MM.1S (cell line): ENCODE measurements at regions not wholly inside any gene's neighbourhood (a gene's known extent, or its start where the extent isn't known, plus 50 kb on each side); places are given as distances from the start of the nearest gene placed in this dataset.

Source experiments
- DNase-seq: peaks from one replicate; pipeline ENCODE4 v3.0.0-alpha.2; 2015
- H2AFZ ChIP-seq: fragments of 300-600 bp; sonication (generic); 2 replicates; pipeline ENCODE4 v1.6.0; 2016; ENCODE audit warnings: antibody characterized with exemption, low read length
- H3F3A ChIP-seq: fragments of 300-600 bp; sonication (generic); 2 replicates; pipeline ENCODE4 v1.6.1; 2016; ENCODE audit warnings: mild to moderate bottlenecking, antibody characterized with exemption, low read length, moderate library complexity, mixed read lengths; ENCODE audit not compliant: insufficient read depth
- H3K27ac ChIP-seq: fragments of 300-600 bp; sonication (generic); 2 replicates; pipeline ENCODE4 v1.5.1; 2016; ENCODE audit warnings: mild to moderate bottlenecking, low read length
- H3K27me3 ChIP-seq: fragments of 300-600 bp; sonication (generic); replicated peaks from 2 replicates; pipeline ENCODE4 v1.6.0; 2016; ENCODE audit warnings: low read length; ENCODE audit not compliant: insufficient read depth
- H3K36me3 ChIP-seq: fragments of 300-600 bp; sonication (generic); replicated peaks from 2 replicates; pipeline ENCODE4 v1.6.1; 2016; ENCODE audit warnings: mild to moderate bottlenecking, low read length, mixed read lengths; ENCODE audit not compliant: insufficient read depth
- H3K4me1 ChIP-seq: fragments of 300-600 bp; sonication (generic); 2 replicates; pipeline ENCODE4 v1.6.1; 2016; ENCODE audit warnings: low read length, mixed read lengths
- H3K4me2 ChIP-seq: fragments of 300-600 bp; sonication (generic); 2 replicates; pipeline ENCODE4 v1.6.0; 2016; ENCODE audit warnings: low read depth, low read length
- H3K4me3 ChIP-seq: fragments of 300-600 bp; sonication (generic); 2 replicates; pipeline ENCODE4 v1.5.1; 2016; ENCODE audit warnings: low read length, mixed read lengths
- H3K79me2 ChIP-seq: fragments of 300-600 bp; sonication (generic); 2 replicates; pipeline ENCODE4 v1.6.1; 2016; ENCODE audit warnings: mixed run types, low read length, mixed read lengths
- H3K9ac ChIP-seq: fragments of 300-600 bp; sonication (generic); 2 replicates; pipeline ENCODE4 v1.6.1; 2016; ENCODE audit warnings: low read length, mixed read lengths
- H3K9me2 ChIP-seq: fragments of 300-600 bp; sonication (generic); replicated peaks from 2 replicates; pipeline ENCODE4 v1.6.1; 2016; ENCODE audit warnings: mild to moderate bottlenecking, low read length, mixed read lengths; ENCODE audit not compliant: insufficient read depth
- H3K9me3 ChIP-seq: fragments of 300-600 bp; sonication (generic); replicated peaks from 2 replicates; pipeline ENCODE4 v1.6.1; 2016; ENCODE audit warnings: mild to moderate bottlenecking, low read length, mixed read lengths; ENCODE audit not compliant: insufficient read depth
- H4K20me1 ChIP-seq: fragments of 300-600 bp; sonication (generic); 2 replicates; pipeline ENCODE4 v1.6.1; 2016; ENCODE audit warnings: mild to moderate bottlenecking, low read length, moderate library complexity, mixed read lengths; ENCODE audit not compliant: insufficient read depth
- EZH2 ChIP-seq: fragments of 300-600 bp; sonication (generic); optimal IDR thresholded peaks from 2 replicates; pipeline ENCODE3; 2017; ENCODE audit warnings: low read depth, mild to moderate bottlenecking, antibody characterized with exemption, low read length, mixed read lengths
- EZH2phosphoT487 ChIP-seq: fragments of 300-600 bp; sonication (generic); IDR thresholded peaks from 2 replicates; pipeline ENCODE4 v1.6.1; 2018; ENCODE audit warnings: antibody characterized with exemption, low read length
- TF ChIP-seq, protein P1 (sequence below): fragments of 300-600 bp; sonication (generic); IDR thresholded peaks from 2 replicates; pipeline ENCODE4 v1.5.1; 2016; ENCODE audit warnings: antibody characterized with exemption, low read length, mixed read lengths

DNA sequence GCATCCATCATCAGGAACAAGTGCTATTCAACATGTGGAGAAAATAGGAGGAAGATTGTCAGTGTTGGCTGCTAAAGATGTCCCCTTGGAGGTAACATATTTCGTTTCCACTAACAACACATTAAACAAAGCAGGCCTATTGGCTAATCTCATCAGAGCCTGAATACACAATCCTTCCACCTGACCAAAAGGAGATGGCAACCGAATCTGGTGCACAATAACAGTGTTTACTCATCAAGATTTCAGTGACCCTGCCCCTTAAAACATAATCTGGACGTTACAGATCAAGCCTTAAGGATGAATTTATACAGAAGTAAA, 582.5 kb downstream of the EFNB2 start:
- no peaks in the 10 kb centered on the region for H3K27me3 ChIP-seq
- H3K36me3 ChIP-seq, result no peaks in the 10 kb centered on the region
- H3K27ac ChIP-seq, result no peak overlapping the region
- H3F3A ChIP-seq, result no peaks in the 10 kb centered on the region
- no peaks in the 10 kb centered on the region for H3K9me3 ChIP-seq
- no peak for TF ChIP-seq EZH2
- no peak for TF ChIP-seq EZH2phosphoT487
- TF ChIP-seq, protein P1, sequence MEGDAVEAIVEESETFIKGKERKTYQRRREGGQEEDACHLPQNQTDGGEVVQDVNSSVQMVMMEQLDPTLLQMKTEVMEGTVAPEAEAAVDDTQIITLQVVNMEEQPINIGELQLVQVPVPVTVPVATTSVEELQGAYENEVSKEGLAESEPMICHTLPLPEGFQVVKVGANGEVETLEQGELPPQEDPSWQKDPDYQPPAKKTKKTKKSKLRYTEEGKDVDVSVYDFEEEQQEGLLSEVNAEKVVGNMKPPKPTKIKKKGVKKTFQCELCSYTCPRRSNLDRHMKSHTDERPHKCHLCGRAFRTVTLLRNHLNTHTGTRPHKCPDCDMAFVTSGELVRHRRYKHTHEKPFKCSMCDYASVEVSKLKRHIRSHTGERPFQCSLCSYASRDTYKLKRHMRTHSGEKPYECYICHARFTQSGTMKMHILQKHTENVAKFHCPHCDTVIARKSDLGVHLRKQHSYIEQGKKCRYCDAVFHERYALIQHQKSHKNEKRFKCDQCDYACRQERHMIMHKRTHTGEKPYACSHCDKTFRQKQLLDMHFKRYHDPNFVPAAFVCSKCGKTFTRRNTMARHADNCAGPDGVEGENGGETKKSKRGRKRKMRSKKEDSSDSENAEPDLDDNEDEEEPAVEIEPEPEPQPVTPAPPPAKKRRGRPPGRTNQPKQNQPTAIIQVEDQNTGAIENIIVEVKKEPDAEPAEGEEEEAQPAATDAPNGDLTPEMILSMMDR, result no peak
- no peak overlapping the region for H3K9ac ChIP-seq
- no peaks in the 10 kb centered on the region for H4K20me1 ChIP-seq
- no peaks in the 10 kb centered on the region; the same call in 1 of the 2 replicates for H3K4me1 ChIP-seq
- H3K4me2 ChIP-seq, result no peak overlapping the region
- H3K9me2 ChIP-seq, result no peaks in the 10 kb centered on the region
- H2AFZ ChIP-seq, result no peak overlapping the region
- no peak overlapping the region for H3K4me3 ChIP-seq
- no peaks in the 10 kb centered on the region for H3K79me2 ChIP-seq
- DNase-seq, result no peak

DNA sequence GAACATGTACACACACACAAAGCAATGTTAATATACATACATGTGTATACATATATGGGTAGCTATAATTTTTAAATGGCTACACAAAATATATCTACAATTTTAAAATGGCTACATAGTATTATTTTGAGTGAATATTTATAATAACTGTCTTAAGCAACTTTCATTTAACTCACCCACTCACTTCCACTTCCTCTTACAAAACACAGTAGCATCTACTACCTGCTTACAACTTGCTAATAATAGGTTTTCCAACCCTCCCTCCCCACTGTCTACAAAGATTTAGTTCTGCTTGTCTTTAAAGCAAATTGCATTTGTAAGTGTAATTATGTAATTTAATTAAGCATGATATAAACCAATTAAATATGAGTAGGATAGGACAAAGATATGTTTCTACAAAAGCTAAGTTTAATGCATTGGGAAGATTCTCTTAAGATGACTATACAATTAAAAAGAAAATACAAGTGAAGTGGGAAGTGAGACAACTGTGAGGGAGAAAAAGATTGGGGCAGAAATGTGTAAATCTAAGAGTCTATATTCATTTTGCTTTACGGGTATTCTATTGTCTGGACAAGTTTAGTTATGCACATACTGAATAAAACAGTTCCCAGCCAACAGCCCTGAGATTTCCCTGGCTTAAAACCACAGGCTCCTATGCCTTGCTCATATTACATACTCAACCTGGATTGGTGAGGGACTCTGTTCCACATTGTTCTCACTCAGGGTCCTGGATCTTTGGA, 583.1 kb downstream of the EFNB2 start:
- H3K9me3 ChIP-seq, result no peaks in the 10 kb centered on the region
- H2AFZ ChIP-seq, result no peak overlapping the region
- no peaks in the 10 kb centered on the region for H3K36me3 ChIP-seq
- no peak overlapping the region for H3K27ac ChIP-seq
- no peaks in the 10 kb centered on the region for H4K20me1 ChIP-seq
- H3K79me2 ChIP-seq, result no peaks in the 10 kb centered on the region
- no peak for DNase-seq
- H3K9ac ChIP-seq, result no peak overlapping the region
- no peaks in the 10 kb centered on the region for H3F3A ChIP-seq
- no peaks in the 10 kb centered on the region for H3K9me2 ChIP-seq
- no peak overlapping the region for H3K4me3 ChIP-seq
- no peak overlapping the region for H3K4me2 ChIP-seq
- no peaks in the 10 kb centered on the region; the same call in 1 of the 2 replicates for H3K4me1 ChIP-seq
- TF ChIP-seq, protein P1, result no peak
- TF ChIP-seq EZH2phosphoT487, result no peak
- TF ChIP-seq EZH2, result no peak
- H3K27me3 ChIP-seq, result no peaks in the 10 kb centered on the region

DNA sequence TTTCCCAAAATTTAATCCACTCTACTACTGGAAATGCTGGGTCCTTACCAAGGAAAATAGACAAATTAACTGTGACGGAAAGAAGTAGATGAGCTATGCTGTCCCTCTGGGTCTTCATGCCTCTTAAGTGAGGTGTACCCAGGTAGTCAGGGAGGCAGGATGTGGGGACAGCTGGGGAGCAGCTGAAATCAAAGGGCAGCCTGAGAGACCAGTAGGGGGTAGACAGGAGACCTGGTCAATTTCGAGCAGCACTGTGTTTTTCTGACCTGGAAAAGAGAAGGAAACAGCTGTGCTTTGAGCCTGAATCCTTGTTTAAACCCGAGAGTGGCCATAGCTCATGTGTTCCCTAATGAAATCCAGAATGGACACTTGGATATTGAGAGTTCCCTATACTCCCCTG, 587.3 kb downstream of the EFNB2 start:
- no peak overlapping the region for H3K4me2 ChIP-seq
- H3K27me3 ChIP-seq, result no peaks in the 10 kb centered on the region
- H2AFZ ChIP-seq, result no peak overlapping the region
- no peak overlapping the region for H3K27ac ChIP-seq
- no peaks in the 10 kb centered on the region; the same call in 1 of the 2 replicates for H3K4me1 ChIP-seq
- no peak overlapping the region for H3K9ac ChIP-seq
- no peak overlapping the region for H3K4me3 ChIP-seq
- H3K36me3 ChIP-seq, result no peaks in the 10 kb centered on the region
- no peaks in the 10 kb centered on the region for H4K20me1 ChIP-seq
- H3F3A ChIP-seq, result no peaks in the 10 kb centered on the region
- H3K79me2 ChIP-seq, result no peaks in the 10 kb centered on the region
- no peak for DNase-seq
- TF ChIP-seq EZH2phosphoT487 (no peak), EZH2 (no peak)
- TF ChIP-seq, protein P1, result no peak
- H3K9me2 ChIP-seq, result no peaks in the 10 kb centered on the region
- no peaks in the 10 kb centered on the region for H3K9me3 ChIP-seq
